ENCODE measurements at regions not wholly inside any gene's neighbourhood (a gene's known extent, or its start where the extent isn't known, plus 50 kb on each side); places are given as distances from the start of the nearest gene placed in this dataset.

DNA sequence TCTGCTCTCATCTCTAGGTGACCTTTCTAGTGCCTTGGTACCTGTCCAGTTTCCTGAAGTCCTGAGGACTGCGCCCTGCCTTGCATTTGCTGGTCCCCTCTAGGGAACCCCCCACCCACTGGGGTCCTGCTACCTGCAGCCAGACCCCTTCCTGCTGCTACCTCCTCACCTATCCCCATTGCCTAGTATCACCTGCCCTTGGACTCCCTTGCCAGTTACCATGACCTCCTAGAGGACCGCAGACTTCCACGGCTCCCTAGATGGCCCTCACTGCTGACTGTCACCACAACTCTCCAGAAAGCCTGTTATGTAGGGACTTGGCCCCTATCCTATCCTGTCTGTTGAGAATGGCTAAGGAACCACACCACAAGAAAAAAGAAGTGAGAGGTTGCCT, 166.6 kb downstream of the EFNB1 start:
- H3K4me3 Mint-ChIP-seq = no peak overlapping the region
- no peak overlapping the region for H3K27ac Mint-ChIP-seq
- DNase-seq = no peak
- no peak for ATAC-seq (replicated peaks)
- H3K36me3 Mint-ChIP-seq = no peaks in the 10 kb centered on the region
- H3K9me3 Mint-ChIP-seq = no peaks in the 10 kb centered on the region
- no peaks in the 10 kb centered on the region for H3K4me1 Mint-ChIP-seq
- H3K27me3 Mint-ChIP-seq = peaks cover 0 to 11% of the 10 kb centered on the region in 2 donors

DNA sequence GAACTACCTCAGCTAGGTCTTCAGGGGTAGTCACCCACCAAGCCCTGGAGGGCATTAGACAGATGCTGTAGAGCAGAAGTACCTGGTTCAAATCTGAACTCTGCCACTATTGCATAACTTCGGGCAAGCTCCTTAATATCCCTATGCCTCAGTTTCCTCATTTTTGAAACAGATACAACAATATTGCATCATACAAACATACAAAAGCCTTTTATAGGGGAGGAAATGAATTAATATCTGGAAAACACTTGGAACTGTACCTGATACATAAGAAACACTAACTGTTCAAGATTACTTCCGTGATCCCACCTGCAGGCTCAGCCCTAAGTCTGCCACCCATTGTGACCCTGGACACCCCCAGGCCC, 166.1 kb downstream of the EFNB1 start:
- ATAC-seq (replicated peaks) (no peak), DNase-seq (no peak)
- H3K27ac Mint-ChIP-seq = no peak overlapping the region
- H3K36me3 Mint-ChIP-seq = no peaks in the 10 kb centered on the region
- H3K4me1 Mint-ChIP-seq = no peaks in the 10 kb centered on the region
- H3K9me3 Mint-ChIP-seq = no peaks in the 10 kb centered on the region
- no peak overlapping the region for H3K4me3 Mint-ChIP-seq
- peaks cover 0 to 11% of the 10 kb centered on the region in 2 donors for H3K27me3 Mint-ChIP-seq

DNA sequence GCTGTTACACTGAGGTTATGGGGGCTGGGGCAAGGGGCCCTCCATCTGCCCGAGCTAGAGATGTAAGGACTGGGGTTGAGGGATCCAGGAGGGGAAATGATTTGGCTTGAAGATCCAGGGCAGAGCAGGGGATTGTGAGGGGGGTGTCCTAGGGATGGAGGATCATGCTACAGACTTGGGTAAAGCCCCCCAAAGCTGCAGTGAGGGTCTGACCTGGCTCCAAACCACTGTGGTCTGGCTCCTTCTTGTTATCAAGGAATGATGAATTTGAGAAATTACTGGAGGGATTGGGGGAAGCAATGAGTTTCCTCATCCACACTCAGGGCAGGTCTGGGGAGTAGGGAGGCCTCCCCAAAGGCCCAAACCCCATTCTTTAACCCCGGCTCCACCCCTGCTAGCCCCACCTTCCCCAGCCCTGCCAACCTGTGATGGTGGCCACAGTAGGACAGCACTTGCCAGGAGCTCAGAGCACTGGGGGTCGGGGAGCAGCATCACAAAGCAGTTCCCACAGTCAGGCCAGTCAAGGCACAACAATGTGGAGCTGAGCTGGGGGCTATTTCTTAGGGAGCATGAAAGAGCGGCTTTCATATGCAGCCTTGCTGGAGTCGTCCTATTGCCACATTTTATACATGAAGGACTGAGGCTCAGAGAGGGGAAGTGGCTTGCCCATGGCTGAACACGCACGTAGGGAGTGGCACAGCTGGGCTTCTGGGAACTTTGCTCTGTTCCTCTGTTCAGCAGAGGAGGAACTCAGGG, 165.5 kb downstream of the EFNB1 start:
- Mint-ChIP-seq H3K36me3 (no peaks in the 10 kb centered on the region), H3K27ac (no peak overlapping the region), H3K9me3 (no peaks in the 10 kb centered on the region), H3K4me3 (no peak overlapping the region), H3K27me3 (peaks cover 0 to 11% of the 10 kb centered on the region in 2 donors), H3K4me1 (no peaks in the 10 kb centered on the region)
- DNase-seq (no peak), ATAC-seq (replicated peaks) (peak in 1 of 2 donors; percentile 33)

DNA sequence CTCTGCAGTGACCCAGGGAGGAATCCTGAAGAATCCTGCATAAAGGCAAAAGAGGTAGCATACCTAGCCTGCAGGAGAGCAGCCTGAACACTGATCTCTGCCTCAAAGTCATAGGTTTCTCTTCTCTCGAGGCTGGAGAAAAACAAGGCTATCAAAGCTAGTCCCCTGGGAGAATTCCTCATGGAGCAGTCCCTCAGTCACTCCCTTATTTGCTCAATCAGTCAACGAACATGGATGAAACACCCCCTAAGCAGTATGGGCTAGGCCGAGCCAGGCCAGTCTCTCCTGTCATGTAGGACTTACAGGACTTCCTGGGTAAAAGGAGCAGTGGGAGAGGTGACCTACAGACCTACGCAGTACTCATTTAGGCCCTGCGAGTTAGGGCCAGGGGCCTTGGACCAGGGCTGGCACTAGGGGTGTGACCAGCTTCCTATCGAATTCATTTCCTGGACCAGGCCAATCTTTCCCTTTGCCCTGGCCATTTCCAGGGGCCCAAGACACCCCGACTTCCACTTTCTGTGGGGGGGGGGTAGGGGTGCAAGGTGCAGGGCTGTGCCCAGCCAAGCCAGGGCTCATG, 164.1 kb downstream of the EFNB1 start:
- Mint-ChIP-seq H3K4me1 (no peaks in the 10 kb centered on the region), H3K36me3 (no peaks in the 10 kb centered on the region), H3K27me3 (peaks cover 0 to 14% of the 10 kb centered on the region in 2 donors), H3K9me3 (no peaks in the 10 kb centered on the region), H3K27ac (no peak overlapping the region), H3K4me3 (no peak overlapping the region)
- no peak for ATAC-seq (replicated peaks)
- DNase-seq = no peak

DNA sequence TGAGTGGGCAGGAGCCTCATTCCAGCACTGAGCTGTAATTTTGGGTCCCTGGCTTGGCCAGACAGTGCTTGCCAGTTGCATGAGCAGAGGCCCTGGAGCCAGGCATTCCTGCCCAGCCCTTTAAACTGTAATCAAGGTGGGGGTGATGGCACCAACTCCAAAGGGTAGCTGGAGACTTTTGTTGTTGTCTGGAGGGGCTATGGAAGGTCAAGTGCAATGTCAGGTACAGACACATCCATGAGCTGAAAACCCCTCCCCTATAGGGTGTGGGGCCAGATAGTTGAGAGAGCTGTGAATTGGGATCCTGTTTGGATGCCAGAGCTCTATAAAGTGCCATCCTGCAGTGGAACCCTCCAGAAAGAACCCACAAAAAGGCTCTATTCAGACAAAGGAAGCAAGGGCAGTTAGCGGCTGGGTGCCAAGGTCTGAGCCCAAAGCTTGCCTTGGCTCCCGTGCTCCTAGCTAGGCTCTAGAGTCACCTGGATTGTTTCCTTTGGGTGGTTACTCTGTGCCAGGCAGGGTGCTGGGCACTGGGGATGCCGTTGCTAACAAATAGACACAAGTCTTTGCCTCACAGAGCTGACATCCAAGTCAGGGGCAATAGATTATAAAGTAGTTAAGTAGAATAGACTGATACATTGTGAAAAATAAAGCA, 163.0 kb downstream of the EFNB1 start:
- ATAC-seq (replicated peaks) = no peak
- DNase-seq = no peak
- Mint-ChIP-seq H3K9me3 (no peaks in the 10 kb centered on the region), H3K4me1 (no peaks in the 10 kb centered on the region), H3K4me3 (no peak overlapping the region), H3K36me3 (no peaks in the 10 kb centered on the region), H3K27ac (no peak overlapping the region), H3K27me3 (peaks cover 0 to 8% of the 10 kb centered on the region in 2 donors)

DNA sequence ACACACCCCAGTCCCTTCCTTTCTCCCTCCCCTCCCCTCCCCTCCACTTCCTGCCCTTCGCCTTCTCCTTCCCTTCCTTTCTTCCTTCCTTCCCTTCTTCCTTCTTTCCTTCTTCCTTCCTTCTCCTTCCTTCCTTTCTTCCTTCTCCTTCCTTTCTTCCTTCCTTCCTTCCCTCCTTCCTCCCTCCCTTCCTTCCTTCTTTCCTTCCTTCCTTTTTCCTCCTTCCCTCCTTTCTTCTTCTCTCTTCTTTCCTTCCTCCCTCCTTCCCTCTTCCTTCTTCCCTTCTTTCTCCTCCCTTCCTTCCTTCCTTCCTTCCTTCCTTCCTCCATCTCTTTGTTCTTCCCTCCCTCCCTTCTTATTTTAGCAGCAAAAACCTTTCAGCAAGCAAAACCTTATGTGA, 162.1 kb downstream of the EFNB1 start:
- no peak for ATAC-seq (replicated peaks)
- H3K9me3 Mint-ChIP-seq = no peaks in the 10 kb centered on the region
- H3K36me3 Mint-ChIP-seq = no peaks in the 10 kb centered on the region
- no peaks in the 10 kb centered on the region for H3K4me1 Mint-ChIP-seq
- DNase-seq = no peak
- H3K27ac Mint-ChIP-seq = no peak overlapping the region
- no peak overlapping the region for H3K4me3 Mint-ChIP-seq
- peaks cover 0 to 8% of the 10 kb centered on the region in 2 donors for H3K27me3 Mint-ChIP-seq

DNA sequence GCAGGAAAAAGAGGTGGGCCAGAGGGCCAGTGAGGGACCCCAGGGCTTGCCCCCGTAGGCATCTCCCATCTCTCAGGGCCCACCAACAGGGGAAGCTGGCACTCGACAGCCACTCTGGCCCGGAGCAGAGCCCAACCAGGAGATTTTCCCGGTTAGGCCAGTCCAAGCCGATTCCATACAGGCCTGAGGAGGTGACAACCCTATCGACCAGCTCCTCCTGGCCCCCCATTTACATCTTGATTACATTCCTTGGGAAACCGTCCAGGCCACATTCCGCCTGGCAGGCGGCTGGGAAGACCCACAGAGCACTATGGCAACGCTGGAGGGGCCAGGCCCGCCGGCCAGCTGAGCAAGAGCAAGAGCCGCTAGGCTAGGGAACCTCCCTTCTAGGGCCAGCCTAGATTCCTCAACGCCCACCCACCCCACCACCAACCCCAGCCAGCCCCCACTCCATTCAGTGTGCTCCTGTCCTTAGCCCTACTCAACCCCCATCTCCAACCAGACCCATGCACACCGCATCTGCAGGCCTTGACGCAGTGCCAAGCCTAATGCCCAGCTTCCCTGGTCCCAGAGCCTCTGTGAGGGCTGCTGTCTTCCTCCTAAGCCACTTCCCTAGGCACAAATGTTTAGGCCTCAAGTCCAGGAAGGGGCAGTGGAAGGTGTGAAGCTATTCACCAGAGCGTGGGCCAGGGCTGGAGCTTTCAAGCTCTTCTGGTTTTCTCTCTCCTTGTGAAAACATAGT, 161.2 kb downstream of the EFNB1 start:
- H3K27ac Mint-ChIP-seq = no peak overlapping the region
- H3K36me3 Mint-ChIP-seq = no peaks in the 10 kb centered on the region
- no peaks in the 10 kb centered on the region for H3K4me1 Mint-ChIP-seq
- ATAC-seq (replicated peaks) (no peak), DNase-seq (no peak)
- H3K9me3 Mint-ChIP-seq = no peaks in the 10 kb centered on the region
- peaks cover 0 to 12% of the 10 kb centered on the region in 2 donors for H3K27me3 Mint-ChIP-seq
- no peak overlapping the region for H3K4me3 Mint-ChIP-seq

DNA sequence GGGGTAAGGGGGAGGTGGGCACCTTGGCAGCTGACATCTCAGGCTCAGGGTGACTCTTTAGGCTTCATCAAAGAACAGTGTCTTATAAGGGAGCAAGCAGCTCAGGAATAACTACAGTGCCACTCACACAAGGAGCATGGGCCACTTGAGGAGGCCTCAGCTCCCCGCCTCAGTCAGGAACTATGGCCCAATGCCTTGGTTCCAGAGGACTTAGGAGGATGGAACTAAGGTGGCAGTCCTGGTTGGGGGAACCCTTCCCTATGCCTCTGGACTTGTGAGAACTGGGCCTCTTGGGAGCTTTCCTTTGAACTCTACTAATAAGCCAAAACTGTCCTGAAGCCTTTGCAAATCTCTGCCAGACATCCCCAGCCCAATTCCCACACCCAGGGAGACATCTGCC, 160.6 kb downstream of the EFNB1 start:
- no peak for DNase-seq
- Mint-ChIP-seq H3K4me3 (no peak overlapping the region), H3K9me3 (no peaks in the 10 kb centered on the region), H3K36me3 (no peaks in the 10 kb centered on the region), H3K27me3 (peaks cover 0 to 13% of the 10 kb centered on the region in 2 donors), H3K4me1 (no peaks in the 10 kb centered on the region), H3K27ac (no peak overlapping the region)
- no peak for ATAC-seq (replicated peaks)

DNA sequence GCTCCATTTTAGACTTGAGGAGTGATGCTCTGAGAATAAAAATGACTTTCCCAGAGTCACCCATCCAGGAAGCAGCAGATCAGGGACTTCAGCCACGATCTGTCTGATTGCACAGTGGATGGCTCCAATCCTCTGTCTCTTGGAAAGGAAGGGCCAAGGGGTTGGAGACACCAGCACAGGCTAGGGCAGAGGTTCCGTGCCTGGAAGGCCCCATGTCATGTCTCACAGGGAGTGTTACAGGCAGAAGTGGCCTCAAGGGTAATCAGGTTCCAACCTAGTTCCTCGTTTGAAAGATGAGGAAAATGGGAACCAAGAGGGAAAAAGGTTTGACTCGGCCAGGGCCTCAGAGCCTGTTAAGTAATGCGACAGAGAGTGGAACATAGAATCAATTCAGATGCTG, 160.0 kb downstream of the EFNB1 start:
- Mint-ChIP-seq H3K4me3 (no peak overlapping the region), H3K36me3 (no peaks in the 10 kb centered on the region), H3K9me3 (no peaks in the 10 kb centered on the region), H3K27me3 (peaks cover 0 to 13% of the 10 kb centered on the region in 2 donors), H3K4me1 (no peaks in the 10 kb centered on the region), H3K27ac (no peak overlapping the region)
- no peak for DNase-seq
- ATAC-seq (replicated peaks) = no peak

DNA sequence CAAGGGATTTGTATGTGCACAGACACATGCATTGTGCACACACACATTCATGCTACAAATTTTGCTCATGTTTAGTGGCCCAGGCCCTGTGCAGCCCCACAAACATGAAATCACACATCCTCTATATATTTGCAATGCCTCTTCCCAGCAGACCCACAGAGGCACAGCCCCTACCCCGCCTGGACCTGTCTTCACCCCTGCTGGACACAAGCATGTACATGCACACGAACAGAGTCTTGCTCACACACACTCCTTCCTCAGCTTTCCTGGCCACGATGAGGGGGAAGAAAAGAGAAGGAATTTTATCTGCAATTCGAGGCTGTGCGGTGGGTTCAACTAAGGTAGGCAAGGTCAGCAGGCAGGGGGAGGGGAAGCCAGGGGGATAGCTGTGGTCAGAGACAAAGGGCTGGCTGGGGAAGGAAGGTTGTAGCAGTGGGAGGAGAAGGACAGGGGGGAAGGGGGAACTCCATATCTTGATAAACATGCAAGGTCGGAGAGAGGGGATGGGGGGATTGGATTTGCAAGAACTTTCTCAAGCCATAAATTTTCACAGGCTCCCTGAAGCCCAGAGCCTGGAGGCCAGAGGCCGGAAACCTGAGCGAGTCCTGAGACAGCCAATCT, 156.4 kb downstream of the EFNB1 start:
- Mint-ChIP-seq H3K4me1 (no peaks in the 10 kb centered on the region), H3K27ac (no peak overlapping the region), H3K36me3 (no peaks in the 10 kb centered on the region), H3K9me3 (no peaks in the 10 kb centered on the region), H3K27me3 (peaks cover 0 to 13% of the 10 kb centered on the region in 2 donors), H3K4me3 (no peak overlapping the region)
- ATAC-seq (replicated peaks) = no peak
- DNase-seq = no peak

DNA sequence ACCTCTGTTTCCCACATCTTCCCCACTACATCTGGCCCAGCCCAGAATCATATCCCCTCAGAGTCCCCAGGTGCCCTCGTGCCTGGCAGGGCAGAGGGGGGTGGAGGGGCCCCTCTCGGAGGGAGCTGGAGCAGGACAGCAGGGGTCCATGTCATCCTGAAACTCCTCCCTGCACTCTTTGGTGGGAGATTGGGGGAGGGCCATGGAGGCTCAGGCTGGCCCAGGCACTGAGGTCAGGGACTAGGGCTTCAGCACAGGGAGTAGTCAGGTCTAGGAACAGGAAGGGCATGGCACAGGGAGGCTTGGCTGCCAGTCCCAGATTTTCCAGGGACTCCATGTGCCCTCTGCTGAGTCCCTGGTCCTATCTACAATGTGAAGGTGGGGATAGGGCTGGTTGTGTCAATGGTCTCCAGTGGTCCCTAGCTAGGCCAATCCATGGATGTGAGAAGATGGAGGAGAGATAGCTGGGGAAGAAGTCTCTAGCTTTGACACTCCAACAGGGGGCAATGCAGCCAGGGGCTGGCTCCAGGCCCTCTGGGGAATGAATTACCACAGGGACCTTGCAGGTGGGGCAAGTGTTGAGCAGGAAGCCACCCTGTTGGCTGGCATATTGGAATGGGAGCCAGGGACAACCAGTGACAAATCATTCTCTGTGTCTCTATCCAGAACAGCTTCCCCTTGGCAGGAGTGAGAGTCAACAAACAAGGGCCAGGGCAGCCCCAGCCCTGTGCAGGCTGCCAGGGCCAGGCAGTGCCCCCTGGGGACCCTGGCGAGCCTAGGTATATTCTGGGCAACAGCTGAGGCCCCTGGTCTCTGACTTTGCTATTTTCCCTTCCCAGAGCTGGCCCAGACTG, 154.4 kb downstream of the EFNB1 start:
- H3K4me3 Mint-ChIP-seq = no peak overlapping the region
- no peak overlapping the region for H3K27ac Mint-ChIP-seq
- H3K36me3 Mint-ChIP-seq = no peaks in the 10 kb centered on the region
- peaks cover 0 to 13% of the 10 kb centered on the region in 2 donors for H3K27me3 Mint-ChIP-seq
- ATAC-seq (replicated peaks) = no peak
- no peak for DNase-seq
- no peaks in the 10 kb centered on the region for H3K9me3 Mint-ChIP-seq
- no peaks in the 10 kb centered on the region for H3K4me1 Mint-ChIP-seq

DNA sequence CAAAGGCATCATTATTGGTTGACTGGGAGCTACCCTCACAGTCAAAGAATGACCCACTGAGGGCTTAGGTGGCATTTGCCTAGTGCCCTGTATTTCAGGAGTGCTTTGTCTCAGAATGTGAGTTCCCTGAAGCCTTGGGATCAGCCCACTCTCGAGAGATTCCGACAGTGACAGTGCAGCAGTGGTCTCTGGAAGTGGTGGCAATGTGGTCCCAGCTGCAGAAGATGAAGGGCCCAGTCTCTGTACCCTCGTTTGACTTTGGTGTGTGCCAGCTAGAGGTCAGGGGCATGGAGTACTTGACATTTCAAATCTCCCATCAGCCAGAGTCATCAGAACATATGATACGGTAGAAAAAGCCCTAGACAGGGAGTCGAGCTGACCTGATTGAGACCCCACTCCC, 153.7 kb downstream of the EFNB1 start:
- Mint-ChIP-seq H3K27me3 (peaks cover 0 to 8% of the 10 kb centered on the region in 2 donors), H3K27ac (no peak overlapping the region), H3K4me1 (no peaks in the 10 kb centered on the region), H3K4me3 (no peak overlapping the region), H3K9me3 (no peaks in the 10 kb centered on the region), H3K36me3 (no peaks in the 10 kb centered on the region)
- ATAC-seq (replicated peaks) (no peak), DNase-seq (no peak)

DNA sequence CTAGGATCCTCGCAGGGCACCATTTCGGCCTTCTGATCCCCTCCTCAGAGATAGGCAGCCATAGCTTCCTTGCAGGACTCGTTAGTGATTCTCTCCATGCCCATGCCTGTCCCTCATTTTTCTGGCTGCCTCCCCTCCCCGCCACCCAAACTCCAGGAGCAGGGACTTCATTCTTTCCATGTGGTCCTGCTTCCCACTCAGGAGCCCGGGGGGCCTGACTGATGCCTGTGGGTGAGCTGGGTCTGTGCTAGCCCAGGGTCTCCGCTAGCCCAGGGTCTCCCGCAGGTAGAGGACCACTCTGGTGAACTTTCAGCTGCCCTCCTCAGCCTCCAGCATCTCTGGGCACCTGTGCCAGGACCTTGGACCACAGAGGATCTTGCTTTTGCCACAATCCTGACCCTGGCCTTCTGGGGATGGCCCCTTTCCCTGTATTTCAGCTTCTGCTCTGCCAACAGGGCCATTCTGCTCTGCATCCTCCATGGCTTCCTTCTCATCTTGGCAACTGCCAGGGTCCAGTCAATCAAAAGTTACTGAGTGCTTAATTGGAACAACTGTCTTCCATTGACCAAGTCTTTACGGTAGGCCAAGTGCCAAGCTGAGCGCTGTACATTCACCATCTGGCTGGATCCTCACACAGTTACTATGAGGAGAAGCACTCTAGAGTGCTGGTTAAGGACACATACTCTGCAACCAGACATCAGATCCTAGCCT, 152.2 kb downstream of the EFNB1 start:
- H3K9me3 Mint-ChIP-seq = peaks cover 3 to 5% of the 10 kb centered on the region in 2 donors
- no peak overlapping the region for H3K4me3 Mint-ChIP-seq
- no peaks in the 10 kb centered on the region for H3K36me3 Mint-ChIP-seq
- DNase-seq (no peak), ATAC-seq (replicated peaks) (no peak)
- H3K27ac Mint-ChIP-seq = no peak overlapping the region
- peaks cover 0 to 8% of the 10 kb centered on the region in 2 donors for H3K27me3 Mint-ChIP-seq
- H3K4me1 Mint-ChIP-seq = no peaks in the 10 kb centered on the region

Data from stimulated activated naive B cell treated with anti-CD40 and anti-IgM and Interleukin-4, amounts not matched to agents 10 μg/mL and 1 μg/mL and 100 μg/mL, for 72 hours (primary cell).